ENCODE measurements at regions not wholly inside any gene's neighbourhood (a gene's known extent, or its start where the extent isn't known, plus 50 kb on each side); places are given as distances from the start of the nearest gene placed in this dataset.

DNA sequence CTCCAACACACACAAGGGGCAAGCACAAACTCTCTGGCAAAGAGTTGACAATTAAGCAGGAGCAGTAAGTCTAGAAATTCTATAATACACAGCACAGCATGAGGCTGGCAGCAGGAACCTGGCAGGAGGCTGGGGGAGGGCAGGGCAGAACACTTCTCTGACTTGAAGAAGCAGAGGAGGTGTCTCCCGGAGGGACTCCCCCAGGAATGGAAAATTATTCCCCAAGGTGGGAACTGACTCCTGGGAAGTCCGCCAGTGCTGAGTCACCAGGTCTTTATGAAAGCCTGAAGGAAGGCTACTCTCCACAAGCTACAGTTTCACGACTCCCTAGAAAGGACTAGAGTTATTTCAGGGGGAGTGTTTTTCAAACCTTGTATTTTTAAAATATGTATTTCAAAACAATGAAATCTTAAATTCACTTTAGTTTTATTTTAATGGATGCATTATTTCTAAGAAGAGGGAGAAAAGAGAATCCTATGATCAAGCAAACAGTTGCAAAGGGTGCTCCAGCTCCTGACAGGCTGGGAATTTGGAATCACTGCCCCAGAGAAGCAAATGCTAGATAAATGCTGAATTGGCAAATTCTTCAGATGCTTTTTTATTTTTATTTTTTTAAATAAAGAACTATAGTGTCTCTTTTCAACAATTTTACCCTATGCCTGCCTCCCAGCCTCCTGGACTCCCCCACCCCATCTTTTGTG, 192.8 kb downstream of the LY86 start:
- no peak for DNase-seq (ENCODE audit: low read depth, low spot score)

DNA sequence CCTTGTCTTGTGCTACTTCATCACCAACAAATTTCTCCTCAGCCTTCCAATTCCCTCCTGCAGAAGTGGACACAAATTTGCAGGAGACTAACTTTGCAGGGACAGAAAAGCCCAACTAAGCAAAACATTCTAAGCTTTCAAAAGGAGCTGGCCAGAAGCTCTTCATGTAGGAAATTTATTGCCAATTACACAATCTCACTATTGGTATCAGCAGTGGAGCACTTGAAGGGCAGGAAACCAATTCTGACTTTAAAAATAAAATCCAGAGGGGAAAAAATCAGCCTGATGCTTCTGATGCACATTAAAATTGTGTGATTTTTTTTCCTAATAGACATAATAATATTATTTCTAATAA, 193.3 kb downstream of the LY86 start:
- no peak for DNase-seq (ENCODE audit: low read depth, low spot score)

DNA sequence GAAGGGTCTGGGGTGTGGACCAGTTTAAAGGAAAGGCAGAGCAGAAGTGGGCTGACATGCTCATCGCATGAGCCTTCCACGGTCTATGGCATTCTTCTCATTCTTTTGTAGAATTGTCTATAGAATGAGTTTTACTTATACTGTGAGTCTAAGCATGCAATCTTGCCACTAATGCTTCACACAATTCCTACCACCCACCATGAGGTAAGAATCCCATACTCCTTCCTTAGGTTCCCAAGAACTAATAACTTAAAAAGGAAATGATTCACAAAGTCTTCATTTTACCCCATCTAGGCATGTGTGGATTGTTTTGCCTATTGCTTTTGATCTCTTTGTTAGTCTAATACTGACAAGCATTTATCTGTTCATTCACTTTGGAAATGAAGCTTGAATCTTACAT, 195.2 kb downstream of the LY86 start:
- DNase-seq (ENCODE audit: low read depth, low spot score) = no peak

DNA sequence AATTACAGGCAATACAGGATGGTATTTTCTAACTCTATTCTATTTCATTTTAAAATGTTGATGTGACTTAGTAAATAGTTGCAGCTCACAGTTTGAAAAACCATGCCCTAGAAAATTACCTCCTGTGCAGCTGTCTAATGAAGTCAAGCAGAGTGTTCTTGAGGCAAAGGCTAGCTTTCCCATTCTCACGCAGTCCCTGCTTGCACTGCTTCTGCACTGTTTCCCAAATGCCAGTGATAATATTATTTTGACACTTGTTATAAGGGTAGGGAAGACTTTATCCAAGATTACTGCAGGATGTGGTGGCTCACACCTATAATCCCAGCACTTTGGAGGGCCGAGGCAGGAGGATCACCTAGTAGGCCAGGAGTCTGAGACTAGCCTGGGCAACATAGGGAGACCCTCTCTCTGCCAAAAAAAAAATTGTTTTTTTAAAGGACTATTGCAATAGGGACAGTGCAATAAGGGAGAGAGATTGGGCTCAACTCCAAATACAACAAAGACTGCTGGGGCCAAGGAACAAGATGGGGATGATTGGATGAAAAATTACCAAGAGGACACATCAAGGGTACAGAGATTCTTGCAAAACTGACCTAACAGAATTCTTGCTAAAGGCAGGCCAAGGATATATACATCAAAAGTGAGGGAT, 196.1 kb downstream of the LY86 start:
- DNase-seq (ENCODE audit: low read depth, low spot score) = no peak

DNA sequence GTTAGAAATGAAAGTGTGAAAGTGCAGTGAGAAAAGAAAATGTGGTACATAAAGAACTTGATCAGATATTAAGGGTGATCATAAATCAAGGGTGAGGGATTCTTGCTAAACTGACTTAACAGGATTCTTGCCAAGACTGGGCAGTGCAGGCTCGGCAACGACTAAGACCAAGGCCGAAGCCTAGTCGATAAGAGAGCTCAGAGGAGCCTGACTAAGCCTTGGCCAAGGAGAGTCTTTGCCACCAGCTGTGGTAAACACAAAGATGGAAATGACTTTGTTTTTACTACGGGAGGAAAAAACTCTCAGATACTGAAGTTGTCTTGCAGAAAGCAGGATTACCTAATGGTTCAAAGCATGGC, 196.6 kb downstream of the LY86 start:
- no peak for DNase-seq (ENCODE audit: low read depth, low spot score)

DNA sequence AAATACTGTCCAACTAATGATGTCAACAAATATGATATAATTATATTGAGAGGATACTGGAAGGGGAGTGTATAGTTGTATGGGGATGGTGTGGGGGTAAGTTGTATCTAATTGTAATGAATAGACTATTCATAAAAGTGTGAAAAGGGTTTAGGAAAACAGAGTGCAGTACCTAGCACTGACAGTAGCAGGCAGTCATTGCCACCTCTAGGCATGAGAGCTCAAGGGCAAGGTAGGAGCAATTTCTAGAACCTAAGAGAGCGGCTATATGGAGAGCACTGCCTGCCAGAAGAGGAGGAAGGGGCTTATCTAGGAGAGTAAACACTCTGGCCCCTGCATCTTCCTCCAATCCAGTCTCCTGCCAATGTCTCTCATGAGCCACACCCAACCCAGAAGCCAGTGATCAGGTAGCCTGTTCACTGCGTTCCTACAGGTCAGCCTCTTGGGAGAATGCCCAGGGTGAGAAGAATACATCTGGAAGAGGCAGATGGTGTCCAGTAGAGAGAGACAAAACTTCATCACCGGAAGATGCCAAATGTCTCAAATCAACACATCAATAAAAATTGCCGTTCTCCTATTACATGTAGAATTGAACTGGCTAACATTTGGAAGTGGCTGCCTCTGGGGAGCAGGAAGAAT, 200.0 kb downstream of the LY86 start:
- DNase-seq (ENCODE audit: low read depth, low spot score) = no peak

DNA sequence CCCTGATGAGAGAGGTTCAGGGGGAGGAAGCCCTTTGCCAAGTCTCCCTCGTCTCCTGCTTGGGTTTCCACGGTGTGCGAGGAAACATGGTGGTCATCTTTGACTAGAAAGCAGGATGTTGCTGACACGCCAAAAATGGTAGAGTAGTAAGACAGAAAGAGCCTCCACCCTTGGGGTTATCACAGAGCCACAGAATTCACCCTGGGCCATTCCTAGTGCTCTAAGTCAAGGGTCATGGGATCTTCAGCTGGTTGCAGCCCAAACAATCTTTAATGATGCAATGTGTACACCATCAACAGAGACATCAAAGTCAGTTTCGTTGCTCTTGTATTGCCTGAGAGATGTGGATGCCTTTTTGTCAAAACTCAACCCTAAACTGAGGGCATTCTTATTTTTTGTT, 201.9 kb downstream of the LY86 start:
- no peak for DNase-seq (ENCODE audit: low read depth, low spot score)

DNA sequence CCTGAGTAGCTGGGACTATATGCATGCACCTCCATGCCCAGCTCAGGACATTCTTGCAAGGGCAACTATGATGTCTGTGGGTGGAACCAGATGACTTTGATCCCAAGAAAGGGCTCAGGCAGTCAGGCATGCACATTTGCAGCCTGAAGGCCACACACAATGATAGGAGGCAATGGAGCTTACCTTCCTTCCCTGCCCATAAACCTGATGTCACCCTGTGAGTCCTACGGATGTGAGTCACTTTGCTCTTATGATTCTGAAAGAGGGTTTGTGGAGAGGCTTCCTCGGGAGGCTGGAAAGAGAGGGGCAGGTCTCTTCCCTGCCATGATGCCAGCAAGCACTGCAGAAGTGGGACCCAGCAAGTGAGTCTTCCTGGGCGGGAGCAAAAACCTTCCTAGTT, 202.4 kb downstream of the LY86 start:
- no peak for DNase-seq (ENCODE audit: low read depth, low spot score)

DNA sequence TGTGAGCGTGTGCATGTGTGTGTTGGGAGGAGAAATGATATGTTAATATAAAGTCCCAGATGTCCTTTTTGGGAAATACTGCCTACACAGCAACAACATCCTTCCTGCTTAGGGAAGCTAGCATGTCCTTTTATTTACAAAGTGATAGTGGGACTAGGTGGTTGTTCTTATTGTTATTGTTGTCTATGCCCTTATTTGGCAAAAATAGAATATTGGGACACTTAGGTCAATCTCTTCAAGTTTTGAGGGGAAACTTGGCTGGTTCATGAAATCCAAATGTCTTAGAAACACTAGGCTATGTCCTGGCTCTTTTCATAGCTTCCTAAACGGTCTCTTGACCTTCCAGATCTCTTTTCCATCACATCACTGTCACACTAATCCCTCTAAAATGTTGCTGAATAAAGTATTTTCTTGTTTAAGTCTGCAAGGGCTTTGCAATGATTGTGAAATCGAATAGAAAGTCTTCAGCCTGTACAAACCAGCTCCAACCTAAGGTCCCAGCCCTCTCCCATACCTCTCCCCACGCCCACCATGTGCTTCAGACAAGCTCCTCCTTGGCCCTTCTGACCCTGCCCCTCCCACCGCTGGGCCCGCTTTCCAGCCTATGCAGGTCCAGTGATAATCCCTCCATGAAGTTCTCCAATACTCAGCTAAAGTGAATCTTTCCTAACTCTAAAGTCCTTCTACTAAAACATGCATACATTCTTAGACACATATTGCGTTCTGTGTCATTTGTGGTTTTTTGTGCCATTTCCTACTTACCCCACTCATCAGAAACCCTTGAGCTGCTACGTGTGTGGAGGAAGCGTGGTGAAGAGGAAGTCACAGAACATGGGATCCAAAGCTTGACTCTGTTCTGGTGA, 205.1 kb downstream of the LY86 start:
- no peak for DNase-seq (ENCODE audit: low read depth, low spot score)

DNA sequence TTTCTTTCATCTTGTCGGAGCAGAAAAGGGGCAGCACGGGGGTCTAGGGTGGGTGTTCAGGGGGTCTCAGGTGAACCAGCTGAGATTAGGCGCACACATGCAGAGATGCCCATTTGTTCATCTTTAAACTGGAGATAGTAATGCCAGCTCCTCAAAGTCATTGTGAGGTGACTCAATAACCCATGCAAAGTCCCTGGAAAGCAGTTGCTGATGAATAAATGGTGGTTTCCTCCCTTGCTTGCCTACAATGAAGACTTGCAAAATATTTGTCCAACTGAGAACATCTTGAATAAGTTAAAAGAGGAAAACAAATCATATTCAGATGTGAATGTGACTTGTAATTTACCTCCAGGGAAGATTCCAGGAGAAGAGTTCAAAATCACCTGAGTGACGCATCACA, 206.9 kb downstream of the LY86 start:
- no peak for DNase-seq (ENCODE audit: low read depth, low spot score)

DNA sequence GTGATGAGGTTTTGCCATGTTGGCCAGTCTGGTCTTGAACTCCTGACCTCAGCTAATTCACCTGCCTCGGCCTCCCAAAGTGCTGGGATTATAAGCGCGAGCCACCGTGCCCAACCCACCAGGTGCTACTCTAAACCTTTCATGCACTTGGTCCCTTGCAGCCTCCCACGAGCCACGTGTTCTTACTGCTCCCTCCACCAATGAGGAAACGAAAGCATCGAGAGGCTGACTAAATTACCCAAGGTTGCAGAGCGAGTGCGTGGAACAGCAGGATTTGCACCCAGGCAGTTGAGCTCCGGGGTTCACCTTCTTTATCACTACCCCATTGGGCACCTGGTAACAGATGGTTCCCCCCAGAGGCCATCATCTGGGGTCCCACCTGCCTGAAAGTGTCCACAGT, 208.3 kb downstream of the LY86 start:
- DNase-seq (ENCODE audit: low read depth, low spot score) = no peak

DNA sequence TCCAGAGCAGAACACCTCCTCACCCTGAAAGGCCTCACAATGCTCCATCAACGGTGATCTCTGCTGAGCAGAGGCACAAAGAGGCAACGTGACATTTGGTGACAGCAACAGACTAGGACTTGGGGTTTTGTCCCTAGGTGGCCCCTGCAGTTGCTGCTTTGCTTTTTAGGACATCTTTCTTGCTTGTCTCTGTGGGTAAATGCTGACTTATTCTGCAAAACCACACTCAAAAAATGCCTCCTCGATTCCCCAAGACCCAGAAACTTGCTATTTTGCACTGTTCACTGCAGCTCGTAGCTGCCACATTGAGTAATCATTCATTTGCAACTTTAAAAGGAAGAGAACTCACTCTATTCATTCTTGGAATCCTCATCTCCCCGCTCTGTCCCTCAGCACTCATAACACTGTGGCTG, 209.9 kb downstream of the LY86 start:
- no peak for DNase-seq (ENCODE audit: low read depth, low spot score)

DNA sequence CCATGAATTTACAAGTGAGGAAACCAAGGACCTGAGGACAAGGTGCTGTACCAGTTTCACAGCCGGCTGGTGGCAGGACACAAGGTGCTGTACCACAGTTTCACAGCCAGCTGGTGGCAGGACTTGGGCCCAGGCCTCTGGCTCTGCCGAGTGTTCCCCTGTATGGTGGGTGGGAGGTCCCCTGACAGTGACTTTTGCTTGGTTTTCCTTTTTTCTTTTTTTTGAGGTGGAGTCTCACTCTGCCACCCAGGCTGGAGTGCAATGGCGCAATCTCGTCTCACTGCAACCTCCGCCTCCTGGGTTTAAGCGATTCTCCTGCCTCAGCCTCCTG, 212.4 kb downstream of the LY86 start:
- no peak for DNase-seq (ENCODE audit: low read depth, low spot score)

DNA sequence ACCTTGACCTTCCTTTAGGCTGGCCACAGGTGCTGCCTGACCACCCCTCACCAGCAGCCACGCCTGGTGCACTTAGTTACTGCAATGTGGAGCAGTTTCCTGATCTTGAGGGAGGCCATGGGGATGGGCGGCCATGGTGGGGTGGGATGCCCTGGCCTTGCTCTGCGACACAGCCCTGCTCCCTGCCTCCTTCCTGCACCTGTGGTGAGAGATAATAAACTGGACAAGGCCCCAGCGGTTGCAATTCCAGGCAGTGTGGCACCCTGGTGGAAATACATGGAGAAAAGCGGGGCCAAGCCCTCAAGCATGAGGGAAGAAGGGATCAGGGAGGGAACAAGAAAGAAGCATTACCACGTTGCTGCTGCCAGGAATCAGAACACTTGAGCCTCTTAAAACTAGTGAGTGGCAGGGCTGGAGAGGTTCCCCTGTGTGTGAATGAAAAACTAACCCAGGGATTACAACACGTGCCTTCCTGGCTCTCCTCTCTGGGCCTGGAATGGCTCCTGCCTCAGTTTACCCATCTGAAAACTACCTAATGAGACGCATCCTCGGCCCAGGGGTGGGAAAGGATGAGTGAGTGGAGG, 213.2 kb downstream of the LY86 start:
- no peak for DNase-seq (ENCODE audit: low read depth, low spot score)

DNA sequence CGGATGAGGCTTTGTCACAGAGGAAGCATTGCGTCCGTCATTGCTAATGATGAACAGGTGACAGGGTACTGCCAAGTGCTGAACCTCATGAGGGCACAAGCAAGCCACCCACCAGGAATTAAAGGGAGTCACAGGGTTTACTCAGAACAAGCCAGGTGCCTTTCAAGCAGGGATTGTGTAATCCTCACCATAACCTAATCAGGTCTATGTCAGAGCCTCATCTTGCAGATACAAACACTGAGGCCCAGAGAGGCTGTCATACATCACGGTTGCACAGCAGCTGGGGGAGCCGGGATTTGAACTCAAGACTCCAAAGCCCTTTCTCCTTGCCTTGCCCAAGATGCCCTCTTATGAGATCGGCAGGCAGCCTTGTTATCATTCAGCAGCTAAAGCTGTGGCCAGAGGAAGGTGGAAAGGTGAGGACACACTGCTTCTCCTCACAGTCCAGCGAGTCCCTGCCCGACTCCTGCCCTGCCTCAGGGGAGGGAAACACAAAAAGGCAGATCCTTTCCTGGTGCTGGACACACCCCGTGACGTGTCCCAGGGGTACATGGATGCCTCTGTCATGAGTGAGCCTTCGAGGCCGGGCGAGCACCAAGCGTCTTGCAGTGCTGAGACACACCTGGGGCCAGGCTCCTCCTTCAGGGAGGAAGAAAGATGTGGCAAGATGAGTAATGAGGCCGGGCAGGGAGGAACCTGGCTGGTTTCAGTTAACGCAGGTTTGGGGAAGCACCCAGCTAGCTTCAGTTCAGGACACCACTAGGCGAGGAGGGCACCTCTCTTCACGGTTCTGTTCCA, 214.9 kb downstream of the LY86 start:
- DNase-seq (ENCODE audit: low read depth, low spot score) = no peak

DNA sequence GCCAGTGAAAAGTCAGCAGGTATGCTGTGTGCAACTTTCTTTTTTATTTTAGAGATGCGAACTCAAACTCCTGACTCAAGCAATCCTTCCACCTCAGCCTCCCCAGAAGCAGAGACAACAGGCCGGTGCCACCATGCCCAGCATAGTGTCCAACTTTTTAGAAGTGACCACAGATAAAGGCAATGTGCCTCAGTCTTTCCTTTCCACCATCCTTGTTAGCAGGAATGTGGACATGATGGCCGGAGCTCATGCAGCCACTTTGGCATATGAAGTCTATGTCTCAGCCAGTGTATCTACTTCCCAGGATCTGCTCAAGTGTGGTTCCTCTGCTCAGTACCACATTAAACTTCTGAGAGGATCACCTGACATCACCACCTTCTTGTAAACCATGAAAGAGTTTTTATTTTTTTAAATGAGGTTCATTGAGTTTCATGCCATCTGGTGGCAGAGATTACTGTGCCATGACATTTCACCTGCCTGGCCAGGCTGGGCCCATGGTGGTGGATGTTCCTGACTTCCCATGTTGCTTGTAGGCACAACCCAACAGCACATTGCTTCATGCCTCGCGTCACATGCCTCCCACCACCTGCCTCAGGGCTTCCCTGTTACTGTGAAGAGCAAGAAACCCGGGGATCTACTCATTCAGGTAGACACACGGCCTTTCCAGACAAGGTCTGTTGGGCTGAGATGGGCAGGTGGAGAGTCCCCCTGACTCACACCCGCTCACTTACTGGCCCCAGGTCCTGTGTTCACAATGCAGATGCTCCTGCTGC, 216.5 kb downstream of the LY86 start:
- no peak for DNase-seq (ENCODE audit: low read depth, low spot score)

DNA sequence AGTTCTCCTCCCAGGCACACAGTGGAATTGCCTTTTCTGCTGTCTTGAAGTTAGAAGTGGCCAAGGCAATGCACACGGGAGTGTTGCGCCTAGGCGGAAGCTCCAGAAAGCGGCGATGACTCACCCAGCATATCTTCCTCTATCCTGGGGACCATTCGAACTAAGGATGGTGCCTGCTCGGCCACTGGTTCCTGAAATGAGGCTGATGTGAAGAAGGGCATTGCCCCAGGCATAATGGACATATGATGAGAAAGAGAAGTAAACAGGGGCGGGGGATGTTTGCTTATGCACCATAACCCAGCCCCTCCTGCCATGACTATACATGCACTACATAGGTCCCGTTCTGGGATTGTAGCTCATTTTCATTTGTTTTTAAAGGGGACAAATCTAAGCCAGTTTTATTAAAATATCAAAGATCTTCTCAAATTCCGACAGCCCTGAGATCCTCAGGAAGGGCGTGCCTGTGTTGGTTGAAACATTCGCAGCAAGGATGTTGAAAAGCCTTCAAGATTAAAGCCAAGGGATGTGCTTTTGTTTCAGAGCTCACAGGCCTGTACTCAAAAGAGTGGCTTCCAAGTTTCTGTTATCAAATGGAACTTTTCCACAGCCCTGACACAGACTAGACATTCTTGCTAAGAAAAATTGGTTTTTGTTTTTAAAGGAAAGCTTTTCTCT, 218.5 kb downstream of the LY86 start:
- no peak for DNase-seq (ENCODE audit: low read depth, low spot score)

DNA sequence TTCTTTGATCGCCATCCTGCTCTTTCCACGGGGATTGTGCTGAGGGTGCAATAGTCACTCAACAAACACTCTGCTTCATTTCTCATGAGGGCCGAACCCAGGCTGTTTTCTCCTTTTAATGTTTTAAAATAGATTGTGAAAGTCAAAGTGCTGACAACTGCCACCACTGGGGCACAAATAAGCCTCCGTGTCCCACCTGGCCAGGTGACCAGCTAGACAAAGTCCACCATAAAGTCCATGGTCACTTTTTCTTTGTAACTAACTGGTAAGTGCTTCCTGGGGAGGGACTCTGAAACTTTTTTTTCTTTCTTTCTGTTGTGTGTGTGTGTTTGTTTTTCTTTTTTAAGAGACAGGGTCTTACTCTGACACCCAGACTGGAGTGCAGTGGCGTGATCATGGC, 219.8 kb downstream of the LY86 start:
- DNase-seq (ENCODE audit: low read depth, low spot score) = no peak

DNA sequence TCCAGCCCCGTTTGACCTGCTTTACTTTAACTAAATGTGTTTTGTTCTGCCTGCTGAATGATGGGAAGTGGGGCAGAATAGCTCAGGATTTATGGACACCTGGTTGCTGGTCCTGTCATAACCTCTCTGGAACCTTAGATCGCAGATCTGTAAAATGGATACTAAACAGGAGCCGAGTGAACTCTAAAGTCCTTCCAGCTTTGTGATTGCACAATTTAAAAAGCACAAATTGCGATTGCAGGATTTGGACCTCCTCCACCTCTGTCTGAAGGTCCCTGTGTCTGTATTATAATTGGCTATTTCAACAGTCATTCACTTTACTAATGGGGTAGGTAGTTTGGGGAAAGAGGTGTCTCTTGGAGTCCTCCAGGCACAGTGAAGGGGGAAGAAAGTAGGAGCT, 220.4 kb downstream of the LY86 start:
- DNase-seq (ENCODE audit: low read depth, low spot score) = no peak

DNA sequence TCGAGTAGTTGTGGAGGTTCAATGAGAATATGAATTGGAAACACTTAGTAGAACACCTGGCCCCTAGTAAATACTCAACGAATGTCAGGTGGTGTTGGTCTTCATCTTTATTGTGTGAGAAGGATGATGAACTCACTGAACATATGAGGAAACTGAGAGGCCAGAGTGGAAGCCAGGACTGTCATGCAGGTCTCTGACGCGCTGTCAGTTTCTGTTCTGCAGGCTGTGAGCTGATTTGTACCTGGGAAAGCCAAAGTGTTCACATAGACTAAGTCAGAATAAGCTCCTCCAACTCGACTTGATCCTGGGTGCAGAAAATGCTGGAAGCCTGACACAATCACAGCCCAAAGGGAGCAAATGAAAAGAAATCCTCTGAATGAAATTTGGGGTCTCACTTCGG, 222.2 kb downstream of the LY86 start:
- no peak for DNase-seq (ENCODE audit: low read depth, low spot score)

All from brain pericyte (primary cell).